ENCODE measurements at regions not wholly inside any gene's neighbourhood (a gene's known extent, or its start where the extent isn't known, plus 50 kb on each side); places are given as distances from the start of the nearest gene placed in this dataset.
"Not testable (repeated sequence)": the region's sequence is repeated elsewhere in the genome, so short reads cannot be mapped to it uniquely, and the experiment has no call there.

DNA sequence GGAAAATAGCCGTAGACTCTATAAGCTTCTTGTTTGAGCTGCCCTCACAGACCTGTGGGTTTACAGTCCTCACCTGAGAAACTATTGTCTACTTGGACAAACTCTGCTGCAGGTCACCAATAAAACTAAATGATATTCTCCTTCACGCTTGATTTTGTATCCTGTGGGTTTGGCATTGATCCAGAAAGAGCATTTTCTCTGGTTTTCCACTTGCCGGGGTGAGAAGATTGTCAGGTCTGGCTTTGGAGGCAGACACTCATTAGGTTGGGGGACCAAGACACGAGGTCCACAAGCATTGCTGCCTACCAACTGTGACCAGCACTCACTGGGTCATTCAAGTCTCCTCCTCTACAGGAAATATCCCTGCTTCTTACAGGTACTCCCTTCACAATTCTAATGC, 68.5 kb downstream of the CDC14C start:
- no peak for DNase-seq

DNA sequence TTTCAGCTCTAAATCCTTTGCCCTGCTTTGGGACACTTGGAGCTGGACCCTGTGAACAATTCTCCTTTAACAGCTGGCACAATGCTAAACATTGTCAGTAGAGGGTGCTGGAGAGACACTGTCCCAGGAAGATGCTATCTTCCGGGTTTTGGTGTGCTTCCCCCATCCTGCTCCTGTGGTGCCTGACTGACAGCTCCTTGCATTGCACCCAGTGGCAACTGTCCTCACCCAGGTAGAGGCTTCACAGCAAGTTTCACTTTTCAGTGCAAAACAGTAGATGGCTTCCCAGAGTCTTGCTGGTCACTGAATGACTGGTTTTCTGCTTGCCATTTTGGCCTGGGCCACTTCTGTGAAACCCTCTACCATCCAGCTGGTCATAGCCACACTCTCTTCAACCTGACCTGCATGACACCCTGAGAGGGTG, 77.3 kb downstream of the CDC14C start:
- DNase-seq, result peak; percentile 5

DNA sequence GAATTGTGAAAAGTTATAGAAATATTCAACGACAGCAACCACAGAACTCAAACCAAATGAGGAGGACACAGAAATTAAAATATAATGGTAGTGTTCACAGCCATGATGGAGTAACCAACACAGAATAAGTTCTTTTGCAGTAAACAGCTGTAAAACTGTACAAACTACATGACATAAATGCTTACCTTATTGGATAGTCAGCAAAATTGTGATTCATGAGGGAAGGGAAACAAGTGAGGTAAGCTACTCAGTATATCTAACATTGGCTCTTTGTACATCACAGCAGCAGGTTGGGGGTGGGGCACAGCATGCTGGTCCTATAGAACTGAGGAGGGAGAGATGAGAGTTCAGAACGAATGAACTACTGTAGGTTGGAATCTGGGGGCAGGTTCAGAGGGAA, 86.4 kb downstream of the CDC14C start:
- DNase-seq, result no peak

DNA sequence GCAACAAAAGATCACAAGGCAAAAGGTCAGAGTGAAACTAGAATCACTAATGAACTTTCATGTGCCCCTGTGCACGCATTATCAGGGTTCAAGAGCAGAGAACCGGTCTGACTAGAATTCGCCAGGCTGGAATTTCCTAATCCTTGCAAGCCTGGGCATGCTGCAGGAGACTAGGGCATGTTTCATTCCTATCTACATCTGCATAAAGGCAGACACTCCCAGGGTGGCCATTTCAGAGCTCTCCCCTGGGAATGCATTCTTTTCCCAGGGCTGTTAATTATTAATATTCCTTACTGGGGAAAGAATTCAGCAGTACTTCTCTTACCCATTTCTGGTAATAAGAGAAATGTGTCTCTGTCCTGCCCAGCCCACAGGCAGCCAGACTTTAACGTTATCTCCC, 90.5 kb downstream of the CDC14C start:
- peak; percentile 4 for DNase-seq

DNA sequence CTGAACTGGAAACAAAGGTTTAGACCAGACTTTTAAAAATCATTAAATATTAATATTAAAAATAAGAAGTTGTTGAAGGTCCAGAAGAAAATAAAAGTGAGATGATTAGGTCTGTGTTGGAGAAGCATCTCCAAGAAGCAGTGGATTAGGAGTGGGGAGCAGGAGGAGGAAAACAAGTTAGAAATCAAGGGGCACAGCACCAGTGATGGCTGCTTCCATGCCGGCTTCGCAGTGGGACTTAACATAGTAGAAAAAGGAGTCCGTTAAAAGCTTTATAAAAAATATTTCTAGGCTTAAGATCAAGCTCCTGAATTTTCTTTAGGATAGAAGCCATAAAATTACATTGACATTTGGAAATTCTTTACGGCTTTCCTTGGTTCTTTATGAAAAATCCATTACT, 95.8 kb downstream of the CDC14C start:
- no peak for DNase-seq

DNA sequence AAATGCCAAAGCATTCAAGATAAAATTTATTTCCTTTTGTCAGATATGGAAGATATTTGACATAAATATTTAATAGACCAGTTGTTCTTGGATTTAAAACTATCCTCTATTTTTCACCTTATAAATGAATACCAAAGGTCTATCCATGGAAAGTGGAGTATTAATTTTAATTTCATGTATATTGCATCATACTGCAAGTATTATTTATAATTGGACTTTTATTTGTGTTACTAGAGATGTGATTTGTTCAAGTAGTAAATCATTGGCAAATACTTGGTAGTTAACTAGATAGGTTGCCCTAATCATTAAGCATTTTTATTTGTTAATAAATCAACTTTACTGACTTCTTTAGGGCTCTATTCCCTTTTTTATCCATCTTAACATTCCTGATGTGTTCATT, 98.1 kb downstream of the CDC14C start:
- no peak for DNase-seq

DNA sequence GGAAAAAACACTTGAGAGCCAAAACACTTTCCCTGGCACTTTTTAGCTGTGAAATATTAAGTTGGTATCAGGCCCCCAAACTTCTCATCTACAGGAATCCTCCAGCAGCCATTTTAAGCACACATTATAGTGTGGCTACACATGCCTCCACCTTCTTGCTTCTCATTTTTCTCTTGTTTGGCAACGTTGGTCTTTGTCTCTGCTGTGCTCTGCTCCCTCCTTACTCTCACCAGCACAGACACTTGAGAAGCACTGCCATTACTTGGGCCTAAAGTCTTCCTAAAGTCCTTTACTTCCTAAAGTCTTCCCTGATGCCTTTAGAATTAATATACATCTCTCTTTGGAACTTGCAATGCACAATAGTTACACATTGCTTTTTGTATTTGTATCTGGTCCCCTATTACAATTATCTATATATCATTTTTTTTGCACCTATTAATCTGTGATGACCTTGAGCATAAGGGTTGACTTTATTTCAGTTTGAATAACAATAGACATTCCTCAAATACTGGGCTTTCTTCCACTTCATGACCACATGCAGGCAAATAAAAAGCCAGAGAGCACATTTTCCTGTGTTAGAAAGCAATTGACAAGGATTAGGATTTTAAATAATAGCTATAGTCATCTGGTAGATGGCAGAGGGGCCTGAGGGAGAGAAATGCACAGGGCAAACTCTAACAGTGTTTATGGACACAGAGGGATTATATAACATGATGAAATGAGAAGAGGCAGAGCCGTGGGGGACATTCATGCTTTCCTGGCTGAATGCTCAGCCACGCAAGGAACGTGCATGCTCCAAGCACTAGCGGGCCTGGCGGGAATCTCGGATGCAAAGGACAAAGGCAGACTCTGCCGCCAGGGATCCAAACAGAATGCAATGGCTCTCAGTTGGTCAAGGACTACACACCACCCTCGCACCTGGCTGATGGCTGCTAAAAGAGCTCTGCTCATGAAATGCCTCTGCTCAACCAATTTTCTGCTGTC, 99.3 kb downstream of the CDC14C start:
- DNase-seq, result no peak

DNA sequence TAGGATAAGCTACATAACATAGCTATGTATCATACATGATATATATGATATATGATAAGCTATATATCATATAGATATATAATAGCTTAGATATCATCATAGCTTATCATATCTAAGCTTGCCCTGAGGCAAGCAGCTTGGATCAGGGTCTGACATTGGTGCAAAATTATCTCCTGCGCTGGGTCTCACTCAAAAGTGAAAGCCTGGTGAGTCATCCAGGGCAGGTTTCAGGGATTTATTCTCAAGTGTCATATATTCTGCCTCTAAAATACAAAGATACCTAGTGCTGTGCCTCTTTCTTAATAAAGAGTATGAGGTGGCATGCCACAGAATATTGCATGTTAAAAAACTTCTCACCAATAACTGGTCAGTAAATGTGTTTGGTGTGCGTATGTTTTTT, 105.9 kb downstream of the CDC14C start:
- no peak for DNase-seq

DNA sequence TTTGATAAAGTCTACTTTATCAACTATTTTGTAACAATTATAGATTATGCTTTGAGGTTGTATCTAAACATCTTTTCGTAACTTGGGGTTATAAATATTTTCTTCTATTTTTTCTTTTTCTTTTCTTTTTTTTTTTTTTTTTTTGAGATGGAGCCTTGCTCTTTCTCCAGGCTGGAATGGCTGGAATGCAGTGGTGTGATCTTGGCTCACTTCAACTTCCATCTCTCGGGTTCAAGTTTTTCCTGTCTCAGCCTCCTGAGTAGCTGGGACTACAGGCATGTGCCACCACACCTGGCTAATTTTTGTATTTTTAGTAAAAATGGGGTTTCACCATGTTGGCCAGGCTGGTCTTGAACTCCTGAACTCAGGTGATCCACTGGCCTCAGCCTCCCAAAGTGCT, 108.8 kb downstream of the CDC14C start:
- not testable (repeated sequence) for DNase-seq

DNA sequence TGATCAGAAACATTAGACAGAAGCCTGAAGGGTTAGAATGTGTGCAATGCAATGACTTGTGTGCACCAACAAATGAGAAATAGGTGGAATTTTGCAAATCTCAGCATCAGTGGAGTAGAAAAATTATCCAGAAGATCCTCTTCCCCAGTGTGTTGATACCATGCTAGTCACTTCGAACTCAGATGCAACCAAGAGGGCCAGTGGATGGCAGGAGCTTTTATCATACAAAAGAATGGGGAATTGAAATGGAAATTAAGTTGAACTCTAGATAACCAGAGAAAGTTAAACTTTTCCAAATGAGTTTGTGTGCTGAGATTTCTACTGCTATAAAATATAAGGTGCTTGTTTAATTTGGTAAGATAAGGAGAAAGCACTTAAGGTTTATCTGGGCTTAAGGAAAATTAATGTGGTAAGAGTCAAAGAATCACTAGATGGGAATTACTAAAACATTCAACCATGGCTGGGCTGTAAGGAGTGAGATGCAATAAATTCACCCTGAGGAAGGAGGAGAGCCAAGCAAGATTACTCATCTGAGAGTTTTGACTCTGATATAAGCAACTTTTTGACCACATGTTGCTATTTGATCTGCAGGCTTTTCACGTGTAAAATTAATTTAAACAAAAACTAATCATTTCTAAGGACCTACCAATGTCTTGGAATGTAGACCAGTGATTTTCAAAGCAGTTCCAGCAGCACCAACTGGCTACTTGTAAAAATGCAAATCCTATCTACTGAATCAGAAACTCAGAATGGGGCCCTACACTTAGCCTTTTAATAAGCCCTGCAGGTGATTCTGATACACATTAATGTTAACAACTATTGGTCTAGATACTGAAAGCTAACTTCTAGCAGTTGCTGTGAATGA, 113.2 kb downstream of the CDC14C start:
- no peak for DNase-seq

DNA sequence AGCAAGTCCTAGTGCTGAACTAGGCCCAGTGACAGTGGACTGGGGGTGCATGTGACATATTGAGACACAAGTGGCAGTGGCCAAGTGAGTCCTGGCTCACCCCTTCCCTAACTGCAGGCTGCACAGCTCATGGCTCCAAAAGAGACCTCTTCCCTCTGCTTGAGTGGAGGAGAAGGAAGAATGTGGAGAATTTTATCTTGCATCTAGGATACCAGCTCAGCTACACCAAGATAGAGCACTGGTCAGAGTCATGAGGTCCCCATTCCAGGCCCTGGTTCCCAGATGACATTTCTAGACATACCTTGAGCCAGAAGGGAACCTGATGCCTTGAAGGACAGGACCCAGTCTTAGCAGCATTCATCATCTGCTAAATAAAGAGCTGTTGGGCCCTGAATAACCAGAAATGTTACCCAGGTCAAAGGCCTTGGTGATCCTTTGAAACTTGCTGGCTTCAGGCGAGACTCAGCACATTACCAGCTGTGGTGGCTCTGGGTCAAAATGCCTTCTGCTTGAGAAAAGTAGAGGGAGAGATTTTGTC, 114.5 kb downstream of the CDC14C start:
- DNase-seq, result no peak

DNA sequence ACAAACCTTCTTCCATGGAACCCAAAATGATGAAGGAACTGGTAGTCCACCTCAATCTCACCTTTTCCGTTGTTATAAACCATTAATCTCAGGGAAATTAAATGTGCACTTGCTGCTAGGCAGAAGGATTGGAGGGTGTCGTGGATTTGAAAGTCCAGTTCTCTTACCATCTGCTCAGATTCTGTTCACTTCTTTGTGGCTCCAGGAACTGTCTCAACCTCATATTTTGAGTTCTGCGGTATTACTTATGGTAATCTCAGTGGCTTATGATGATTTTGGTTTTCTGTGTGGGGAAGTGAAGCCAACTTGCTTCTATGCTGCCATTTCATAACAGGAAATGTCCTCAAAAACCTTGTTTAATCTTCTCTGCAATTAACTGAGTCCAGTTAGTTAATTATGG, 136.4 kb downstream of the CDC14C start:
- no peak for DNase-seq

DNA sequence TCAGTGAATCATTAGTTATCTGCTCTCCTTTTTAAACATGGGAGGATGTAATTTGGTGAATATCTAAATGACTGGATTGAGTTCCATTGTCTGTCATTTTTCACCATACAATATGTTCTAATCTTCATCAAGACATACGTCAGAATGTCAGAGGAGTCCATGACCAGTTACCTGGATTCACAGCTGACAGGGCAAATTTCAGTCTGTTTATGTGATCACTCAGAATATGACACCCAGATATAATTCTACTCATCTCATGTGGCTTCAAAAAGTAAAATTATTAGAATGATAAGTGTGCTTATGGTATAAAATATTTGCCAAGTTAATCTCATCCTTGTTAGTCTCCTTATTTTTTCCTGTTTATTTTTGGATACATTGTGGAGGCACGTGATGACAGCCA, 150.2 kb downstream of the CDC14C start:
- DNase-seq, result no peak

DNA sequence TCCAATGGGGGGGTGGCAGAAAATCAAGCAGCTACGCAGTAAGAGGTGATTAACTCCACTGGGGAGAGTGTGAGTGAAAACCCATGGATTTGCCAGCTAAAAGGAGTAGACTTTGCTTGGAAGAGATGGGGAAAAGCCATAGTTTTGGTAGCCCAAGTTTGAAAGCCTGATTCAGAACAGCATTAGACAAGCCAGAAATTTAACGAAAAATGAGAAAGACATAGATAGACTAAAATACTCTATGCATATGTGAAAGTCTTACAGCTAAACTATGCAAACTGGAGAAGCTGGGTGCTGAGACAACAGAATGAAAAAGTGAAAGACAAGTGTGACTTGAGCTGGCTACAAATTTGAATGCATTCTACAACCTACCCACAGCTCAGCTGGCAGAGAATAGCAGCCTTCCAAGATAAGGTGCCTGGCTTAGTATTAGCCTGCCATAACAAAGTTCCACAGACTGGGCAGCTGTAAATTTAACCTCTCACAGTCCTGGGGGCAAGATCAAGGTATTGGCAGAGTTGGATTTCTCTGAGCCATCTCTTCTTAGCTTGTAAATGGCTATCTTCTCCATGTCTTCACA, 156.6 kb downstream of the CDC14C start:
- DNase-seq, result no peak

DNA sequence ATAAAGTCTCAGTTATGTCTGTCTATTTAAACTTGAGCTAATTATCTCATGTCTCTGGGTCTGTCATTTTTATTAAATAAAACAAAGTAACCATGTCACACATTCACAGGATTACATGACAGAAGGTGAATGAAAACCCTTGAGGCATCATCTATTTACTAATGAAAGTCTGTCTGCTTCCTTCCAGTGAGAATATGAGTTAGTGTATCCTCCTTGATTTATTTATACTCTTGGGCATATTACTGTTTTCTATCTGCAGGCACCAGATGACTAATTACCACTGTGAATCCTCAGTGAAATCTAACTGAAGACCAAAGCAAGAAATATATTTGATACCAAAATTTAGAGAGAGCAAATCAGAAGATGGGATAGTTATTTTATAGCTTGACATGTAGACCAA, 163.7 kb downstream of the CDC14C start:
- no peak for DNase-seq

DNA sequence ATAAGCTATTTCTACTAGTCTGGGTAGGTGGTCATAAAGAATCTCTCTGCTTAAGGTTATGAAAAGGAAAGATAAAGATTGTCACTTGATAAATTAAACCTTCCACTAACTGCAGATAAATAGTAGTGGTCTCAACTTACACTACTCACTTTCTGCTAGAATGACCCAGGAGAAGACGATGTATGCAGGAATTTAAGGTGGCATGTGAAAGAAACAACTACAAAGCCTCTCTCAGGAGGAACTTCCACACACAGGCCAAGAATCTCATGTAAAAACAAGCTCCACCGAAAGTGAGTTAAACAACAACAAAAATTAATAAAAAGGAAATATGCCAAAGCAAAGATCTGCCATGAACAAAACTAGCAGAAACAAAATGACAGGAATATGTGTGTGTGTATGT, 165.4 kb downstream of the CDC14C start:
- no peak for DNase-seq

DNA sequence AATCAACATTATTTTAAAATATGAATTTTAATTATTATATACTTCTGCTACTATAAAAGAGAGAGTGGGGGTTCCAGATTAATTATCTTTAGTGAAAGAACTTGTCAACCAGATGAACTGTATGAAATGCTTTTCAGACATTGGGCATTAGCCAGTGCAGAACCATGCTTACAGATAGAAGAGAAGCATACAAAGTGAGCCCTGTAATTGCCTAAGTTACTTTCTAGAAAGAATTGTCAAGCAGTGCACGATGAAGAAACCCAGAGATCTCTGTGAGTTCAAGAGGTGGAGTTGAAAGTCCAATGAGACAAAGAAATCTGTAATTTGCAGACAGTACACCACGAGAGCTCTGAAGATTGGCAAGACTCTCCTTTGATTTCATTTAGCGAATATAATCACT, 166.7 kb downstream of the CDC14C start:
- no peak for DNase-seq

DNA sequence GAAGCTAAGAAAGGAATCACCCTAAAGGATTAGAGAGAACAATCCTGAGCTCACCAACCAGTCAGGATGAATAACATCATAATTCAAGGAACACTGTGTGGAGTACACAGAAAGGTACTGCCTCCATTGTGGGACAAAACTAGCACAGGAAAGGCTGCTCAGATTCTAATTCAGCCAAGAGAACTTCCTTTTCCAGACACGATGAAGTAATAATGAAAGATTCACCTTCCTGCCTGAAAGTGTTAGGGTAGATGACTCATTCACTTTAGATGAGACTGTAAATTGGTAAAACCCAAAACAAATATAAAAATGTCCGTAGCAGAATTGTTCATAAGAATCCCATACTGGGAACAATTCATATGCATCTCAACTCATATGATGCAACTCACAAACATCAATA, 167.2 kb downstream of the CDC14C start:
- no peak for DNase-seq

DNA sequence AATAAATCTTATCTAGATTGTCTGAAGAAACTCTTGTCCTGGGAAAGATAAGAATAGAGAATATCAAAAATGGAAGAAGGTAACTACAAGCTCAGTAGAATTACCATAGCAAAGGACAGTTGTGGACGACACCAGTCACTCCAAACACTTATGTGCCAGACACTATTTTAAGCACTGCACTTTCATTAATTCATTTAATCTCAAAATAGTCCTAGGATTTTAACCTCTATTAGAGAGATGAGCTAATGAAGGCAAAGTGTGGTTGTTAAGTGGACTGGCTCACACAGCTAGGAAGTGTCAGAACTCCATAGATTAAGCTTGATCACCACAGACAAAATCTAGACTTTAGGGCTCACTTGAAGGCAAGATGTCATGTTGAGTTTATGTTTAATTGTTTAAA, 168.9 kb downstream of the CDC14C start:
- no peak for DNase-seq

DNA sequence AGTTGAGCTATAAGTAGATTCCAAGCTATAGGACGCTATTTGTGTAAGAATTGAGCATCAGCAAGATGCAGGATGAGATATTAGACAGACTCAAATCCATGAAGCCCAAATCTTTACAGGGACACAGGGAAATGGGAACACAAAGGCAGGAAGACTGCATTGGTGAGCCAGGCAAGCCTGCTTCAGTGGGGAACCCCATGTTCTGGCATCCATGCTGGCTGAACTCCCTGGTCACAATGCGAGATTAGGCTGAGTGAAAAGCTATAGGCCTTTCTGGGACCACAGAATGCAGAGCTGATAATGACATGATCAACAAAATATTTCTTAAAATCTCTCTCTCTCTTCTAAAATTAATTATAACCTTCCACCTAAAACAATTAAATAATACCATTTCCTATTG, 170.5 kb downstream of the CDC14C start:
- DNase-seq, result no peak

DNA sequence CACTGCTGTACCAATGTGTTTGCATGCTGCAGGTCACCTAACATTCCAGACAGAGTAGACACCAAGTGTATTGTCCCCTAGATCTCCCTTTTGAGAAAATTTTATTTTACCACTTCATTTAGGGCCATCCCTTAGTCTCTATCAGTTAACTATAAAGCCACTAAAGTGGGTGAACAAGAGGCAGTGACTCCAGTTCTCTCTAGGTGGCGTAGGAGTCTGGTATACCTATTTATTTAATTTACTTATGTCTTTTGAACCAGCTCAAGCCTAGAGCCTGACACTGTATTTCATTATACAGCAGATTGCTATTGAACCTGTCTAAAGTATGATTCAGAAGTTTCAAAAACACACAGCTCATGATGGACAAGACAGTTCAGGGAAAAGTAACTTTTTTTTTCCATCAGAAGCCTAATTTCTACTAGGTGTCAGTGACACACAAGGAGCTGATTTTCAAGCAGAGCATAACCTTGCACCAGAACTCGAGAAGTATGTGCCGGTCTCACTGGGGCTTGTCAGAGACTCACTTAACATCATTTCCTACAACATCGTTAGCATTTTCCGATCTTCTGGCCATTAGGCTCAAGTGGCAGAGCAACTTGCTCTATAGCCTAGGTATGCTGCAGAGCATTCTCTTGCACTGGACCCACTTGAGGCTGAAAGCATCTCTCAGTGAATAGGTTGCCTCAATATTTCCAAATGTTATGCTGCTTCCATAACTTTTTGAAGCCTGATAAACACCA, 175.4 kb downstream of the CDC14C start:
- no peak for DNase-seq

All from fibroblast of skin of scalp (primary cell).